ENCODE measurements at regions not wholly inside any gene's neighbourhood (a gene's known extent, or its start where the extent isn't known, plus 50 kb on each side); places are given as distances from the start of the nearest gene placed in this dataset.

DNA sequence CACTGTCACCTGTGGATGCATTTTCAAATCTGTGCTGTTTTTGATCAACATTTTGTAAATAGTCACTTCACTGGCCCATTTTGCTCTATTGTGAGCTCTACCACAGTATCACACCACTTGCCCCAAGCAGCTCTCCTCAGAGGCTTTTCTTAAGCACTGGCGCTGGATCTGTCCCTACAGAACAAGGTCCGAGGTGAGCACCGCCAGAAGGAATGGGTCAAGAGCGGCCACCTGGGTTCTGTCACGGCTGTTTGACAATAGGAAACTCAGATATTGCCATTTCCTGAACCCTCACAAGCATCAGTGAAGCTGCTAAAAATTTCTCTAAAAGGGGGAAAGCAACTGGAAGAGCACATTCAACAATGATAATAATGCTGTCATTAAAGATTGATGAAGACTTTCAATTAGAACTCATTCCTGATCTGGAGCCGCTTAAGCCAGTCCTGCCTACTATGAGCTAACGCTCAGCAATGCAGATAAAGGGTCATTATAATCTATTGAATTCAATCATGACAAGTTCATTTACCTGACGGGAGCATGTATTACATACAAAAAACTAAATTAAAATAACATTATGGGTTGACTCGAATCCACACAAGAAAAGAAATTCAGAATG lies 514.0 kb downstream of the GALR1 start:
- DNase-seq, result no peak

DNA sequence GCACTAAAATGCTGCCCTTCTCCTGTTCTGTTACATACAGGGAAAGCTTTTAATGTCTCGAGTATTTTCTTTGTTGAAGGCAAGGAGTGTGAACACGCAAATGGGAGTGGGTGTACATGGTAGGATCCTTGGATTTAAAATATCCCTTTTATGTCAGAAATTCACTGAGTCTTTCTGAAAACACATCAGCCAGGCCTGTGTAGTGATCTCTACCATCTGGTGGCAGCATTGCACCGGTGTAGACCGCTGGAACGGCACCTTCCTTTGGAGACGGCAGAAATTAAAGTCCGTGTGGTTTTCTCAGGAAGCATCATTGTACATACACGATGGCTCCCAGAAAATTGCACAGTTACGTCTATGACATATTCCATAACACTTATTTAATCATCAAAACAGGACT lies 515.8 kb downstream of the GALR1 start:
- DNase-seq, result no peak

DNA sequence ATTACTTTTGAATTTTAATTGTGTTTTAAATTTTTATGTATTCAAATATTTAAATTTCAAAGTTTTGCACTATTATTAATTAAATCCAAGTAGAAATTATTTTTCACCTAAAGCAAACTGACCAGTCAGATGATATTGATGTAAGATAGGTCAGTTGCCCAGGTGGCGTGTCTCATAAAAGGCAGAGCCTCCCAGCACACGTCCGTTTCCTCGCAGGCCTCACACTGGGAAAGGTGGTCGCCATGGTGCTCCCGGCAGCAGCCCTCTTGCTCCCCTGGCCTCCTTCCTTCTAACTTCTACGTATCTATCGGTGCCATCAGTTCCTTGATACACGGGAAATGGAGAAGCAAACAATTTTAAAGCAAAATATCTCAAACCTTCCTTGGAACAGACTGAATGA lies 516.8 kb downstream of the GALR1 start:
- DNase-seq, result no peak

DNA sequence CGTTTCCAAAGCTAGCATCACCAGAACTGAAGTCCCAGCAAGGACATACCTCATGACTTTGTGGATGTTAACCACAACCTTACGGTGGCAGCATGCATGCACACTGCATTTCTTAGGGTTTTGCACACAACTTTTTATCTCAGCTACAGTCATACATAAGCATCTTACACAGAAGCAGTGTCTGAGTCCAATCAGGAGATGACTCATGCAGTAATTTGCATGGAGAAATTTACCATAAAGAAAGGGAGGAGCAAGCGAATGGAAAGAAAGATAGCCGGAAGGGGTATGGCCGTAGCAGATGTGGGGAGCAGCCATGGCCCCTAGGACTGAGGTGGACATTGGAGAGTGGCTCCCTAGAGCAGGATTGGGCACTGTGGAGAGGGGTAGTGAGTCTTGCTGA lies 522.5 kb downstream of the GALR1 start:
- DNase-seq, result no peak

DNA sequence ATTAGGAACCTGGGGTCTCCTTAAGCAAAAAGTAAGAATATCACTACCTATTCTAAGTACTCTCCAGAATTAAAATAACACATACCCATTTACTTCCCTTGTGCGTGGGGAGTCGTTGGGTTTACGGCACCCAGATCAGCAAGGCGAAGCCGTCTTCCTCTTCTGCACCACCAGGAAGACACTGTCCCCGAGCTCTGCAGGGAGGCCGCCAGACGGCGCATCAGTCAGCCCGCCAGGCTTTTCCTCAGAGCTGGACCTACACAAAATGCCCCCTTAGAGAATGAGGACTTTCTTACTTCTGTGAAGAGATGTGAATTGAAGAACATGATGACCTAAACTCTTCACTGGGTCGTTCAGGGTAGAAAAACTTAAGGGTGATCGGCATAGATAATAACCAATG lies 526.5 kb downstream of the GALR1 start:
- no peak for DNase-seq

DNA sequence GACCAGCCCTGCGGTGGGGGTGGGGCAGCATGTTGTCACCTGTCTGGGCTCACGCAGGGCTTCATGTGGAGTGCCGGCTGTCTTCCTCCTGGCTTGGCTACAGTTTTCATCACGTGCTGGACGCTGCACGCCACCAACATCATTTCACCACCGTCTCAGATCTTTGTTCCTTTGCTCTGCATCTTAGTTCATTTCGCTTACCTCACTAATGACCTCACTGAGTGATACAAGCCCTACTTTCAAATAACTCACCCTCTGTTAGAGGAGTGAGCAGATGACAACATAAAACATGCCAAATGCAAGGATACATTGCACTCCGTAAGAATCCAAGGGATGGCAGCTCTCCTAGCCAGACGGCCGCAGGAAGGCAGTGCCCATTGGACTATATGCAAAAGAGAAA lies 527.5 kb downstream of the GALR1 start:
- DNase-seq, result no peak

DNA sequence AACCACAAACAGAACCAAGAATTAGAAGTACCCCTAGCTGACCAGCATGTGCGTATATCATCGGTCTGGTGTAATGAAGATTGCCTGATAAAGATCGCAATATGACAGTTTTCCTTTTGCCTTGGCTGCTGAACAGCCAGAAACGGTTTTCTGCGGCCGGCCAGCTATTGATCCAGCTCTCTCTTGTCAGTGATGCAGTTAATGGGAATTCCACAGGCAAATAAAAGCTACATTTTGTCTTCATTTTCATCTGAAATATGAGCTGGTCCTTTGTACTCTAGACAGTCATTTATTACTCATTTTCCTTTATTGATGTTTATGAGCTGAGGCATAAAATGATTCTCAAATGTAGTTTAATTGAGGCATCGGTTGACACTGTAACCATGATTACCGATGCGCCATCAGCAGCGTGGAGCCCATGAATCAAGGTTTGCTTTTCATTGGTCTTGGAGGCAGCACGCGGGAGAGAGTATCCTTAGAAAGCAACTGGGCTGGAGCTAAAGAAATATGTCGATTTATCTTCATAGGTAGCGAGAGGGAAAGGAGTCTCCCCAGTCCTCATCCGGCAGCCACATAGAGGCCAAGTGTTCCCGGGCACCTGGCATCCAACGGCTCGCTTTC lies 535.2 kb downstream of the GALR1 start:
- DNase-seq, result no peak

DNA sequence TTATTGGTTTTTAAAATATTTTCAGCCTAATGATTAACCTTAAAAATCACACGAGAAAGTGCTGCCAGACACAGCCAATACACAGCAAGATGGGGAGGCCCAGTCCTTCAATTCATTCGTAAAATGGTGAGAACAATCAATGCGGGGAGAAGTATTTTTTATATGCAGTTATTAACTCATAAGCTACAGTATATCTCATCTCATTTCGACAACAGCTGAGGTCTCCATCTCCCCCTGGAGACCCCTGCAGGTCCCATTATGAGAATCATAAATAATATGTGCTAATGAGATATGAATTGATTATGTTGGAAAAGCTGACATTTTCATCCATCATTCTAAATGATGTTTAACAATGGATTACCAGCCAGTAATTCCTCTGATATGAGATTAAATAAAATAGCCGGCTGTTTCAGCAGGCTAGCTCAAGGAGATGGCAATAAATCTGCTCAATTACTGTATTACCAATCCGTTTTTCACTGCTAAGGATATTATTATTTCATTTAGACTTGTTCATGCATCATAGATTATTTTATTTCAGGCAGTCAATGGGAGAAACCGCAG lies 535.8 kb downstream of the GALR1 start:
- no peak for DNase-seq

DNA sequence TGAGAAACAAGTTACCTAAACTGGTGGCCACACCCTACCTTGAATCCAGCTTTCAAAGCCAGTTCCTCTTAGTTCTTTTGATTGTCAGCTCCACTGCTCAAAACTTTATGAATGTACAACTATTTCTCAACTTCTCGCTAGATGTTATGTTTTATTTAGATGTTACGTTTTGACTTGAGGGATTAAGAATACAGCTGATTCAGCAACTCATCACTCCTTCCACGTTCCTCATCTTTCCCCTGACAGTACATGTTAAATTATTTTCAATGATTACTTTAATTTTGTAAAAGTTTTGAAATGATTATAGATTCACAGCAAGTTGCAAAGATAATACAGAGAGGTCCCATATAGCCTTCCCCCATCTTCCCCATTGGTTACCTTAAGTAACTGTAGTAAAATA lies 553.4 kb downstream of the GALR1 start:
- DNase-seq, result no peak

DNA sequence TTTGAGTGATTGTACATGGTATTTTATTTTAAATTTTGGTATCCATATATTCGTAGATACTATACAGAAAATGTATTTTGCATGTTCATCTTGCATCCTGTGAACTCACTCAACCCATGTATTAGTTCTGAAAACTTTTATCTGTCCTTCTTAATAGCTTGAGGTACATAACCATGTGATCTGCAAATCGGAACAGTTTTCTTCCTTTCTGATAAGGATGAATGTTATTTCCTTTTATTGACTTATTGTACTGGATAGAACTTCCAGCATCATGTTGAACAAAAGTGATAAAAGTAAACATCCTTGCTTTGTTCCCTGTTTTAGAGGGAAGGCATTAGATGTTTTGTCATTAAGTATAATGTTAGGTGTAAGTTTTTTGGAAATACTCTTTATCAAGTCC lies 554.7 kb downstream of the GALR1 start:
- DNase-seq, result no peak

DNA sequence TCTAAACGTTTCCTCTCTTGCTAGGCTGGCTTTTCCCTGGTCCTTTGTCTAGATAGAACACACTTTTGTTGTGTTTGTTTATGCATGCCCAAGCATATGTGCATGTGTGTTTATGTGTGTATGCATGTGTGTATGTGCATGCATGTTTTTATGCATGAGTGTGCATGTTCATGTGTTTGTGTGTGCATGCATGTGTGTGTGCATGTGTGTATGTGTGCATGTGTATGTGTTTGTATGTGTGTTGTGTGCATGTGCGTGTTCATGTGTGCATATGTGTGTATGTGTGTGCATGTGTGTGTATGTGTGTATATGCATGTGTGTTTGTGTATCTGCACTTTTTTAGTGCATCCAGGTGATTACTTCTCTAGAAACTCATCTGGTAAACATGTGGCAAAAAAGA lies 558.0 kb downstream of the GALR1 start:
- DNase-seq, result no peak

DNA sequence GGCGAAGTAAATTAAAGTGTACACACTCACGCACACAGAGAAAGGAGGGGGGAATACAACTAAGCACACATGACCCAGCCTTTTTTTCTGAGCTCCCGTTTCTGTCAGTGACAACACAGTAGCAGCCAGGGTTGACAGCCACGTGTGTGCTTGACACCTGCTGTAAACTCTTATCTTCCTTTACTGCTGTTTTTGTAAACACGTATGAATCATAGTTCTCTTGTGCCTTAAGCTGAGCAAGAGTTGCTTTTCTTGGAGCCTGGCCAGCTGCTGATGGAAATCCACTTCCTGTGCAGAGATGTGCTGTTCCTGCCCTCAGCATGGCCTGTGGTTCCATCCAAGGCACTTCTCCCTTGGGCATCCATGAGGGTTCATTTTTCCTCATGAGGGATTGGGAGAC lies 561.9 kb downstream of the GALR1 start:
- no peak for DNase-seq

DNA sequence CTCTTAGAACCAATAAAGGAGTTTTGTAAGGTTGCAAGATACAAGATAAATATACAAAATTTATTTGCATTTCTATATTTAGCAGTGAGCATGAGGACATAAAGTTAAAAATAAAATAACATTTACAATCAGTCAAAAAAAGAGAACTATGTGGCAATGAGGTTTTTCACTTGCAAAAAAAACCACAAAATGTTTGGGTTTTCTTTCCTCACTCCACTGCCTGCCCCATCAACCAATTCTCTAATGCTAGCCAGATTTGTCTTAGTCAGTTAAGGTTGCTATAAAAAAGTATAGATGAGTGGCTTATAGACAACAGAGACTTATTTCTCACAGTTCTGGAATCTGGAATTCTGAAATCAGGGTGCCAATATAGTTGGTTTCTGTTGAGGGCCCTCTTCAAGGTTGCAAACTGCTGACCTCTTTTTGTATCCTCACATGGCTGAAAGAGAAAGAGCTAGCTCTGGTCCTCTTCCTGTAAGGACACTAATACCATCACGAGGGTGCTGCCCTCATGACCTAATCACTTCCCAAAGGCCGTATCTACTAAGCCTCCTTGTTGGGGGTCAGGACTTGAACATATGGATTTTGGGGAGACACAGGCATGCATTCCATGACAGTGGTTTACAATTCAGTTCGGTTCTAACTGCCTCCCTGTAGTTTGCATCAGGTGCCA lies 566.2 kb downstream of the GALR1 start:
- no peak for DNase-seq

DNA sequence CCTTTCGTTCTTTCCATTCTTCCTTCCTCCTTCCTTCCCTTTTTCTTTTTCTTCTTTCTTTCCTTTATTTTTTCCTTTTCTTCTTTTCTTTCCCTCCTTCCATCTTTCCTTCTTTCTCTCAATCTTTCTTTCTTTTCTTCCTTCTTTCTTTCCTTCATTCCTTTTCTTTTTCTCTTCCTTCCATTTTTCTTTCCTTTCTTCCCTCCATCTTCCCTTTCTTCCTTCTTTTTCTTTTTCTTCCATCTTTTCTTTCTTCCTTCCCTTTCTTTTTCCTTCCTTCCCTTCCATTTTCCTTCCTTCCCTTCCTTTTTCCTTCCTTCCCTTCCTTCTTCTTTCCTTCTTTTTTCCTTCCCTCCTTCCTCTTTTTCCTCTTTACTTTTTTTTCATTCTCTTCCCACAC lies 568.7 kb downstream of the GALR1 start:
- no peak for DNase-seq

DNA sequence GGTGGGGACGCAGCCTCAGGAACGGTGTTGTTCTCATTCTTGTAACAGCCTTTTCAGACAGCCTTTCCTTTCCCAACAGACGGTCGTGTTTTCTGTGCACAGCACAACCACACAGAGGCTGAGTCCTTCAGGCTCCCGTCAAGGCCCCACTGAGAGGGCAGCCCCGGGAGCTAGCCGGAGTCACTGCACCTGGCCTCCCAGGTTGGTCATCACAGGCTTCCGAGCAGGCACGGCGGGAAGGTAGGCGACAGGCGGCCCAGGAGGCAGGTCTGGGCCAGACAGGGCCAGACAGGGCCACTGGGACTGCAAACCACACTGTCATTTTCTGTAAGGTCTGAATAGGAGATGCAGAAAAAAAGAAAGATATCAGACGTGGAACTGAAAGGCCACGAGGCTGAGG lies 570.8 kb downstream of the GALR1 start:
- no peak for DNase-seq

DNA sequence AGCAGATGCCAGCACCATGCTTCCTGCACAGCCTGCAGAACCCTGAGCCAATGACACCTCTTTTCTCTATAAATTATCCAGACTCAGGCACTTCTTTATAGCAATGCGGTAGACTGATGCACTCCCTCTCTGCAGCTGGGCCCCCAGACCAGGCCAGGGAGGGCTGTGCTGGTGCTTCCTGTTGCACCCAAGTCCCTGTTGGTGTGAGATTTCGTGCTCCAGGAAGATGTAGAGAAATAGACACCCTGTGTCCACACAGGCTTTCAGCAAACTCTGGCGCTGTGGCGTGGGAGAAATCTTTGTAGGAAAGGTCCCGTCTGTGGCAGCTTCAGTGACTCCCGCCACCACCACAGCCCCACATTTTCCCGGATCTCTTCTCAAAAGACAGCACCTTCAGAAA lies 572.2 kb downstream of the GALR1 start:
- no peak for DNase-seq

DNA sequence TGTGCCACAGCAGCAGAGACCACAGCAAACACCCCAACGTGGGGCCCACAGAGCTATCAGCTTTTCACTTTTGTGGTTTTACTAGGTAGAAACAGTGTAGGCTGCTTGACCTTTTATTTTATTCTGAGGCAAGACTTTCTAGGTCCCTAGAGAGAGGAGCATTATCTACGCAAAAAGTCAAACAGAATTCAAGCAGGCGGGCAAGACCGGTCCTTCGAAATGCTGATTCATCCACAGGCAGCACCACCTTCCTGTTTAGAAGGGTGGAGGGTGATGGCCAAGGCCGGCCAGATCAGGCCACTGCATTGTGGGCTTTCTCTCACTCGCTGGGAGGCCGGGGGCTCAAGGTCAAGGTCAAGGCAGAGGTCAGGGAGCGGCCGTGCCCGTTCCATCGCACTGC lies 573.0 kb downstream of the GALR1 start:
- DNase-seq, result no peak

DNA sequence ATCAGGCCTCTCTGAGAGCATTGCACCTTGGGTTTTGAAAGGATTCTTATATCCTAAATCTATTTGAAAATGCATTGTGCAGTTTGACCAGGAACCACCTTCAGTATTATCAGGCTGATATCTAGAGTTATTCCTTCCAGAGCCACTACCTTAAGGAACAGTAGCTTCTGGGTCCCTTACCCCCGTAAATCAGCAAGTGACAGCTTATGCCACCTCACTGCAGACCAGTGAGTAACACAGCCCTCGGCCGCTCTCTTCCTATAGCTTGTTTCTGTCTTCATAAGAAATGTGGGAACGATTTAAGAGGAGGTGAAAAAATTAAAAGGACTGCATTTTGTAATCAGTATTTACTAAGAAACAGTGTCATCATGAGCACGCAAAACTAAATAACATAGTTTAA lies 584.2 kb downstream of the GALR1 start:
- DNase-seq, result no peak

DNA sequence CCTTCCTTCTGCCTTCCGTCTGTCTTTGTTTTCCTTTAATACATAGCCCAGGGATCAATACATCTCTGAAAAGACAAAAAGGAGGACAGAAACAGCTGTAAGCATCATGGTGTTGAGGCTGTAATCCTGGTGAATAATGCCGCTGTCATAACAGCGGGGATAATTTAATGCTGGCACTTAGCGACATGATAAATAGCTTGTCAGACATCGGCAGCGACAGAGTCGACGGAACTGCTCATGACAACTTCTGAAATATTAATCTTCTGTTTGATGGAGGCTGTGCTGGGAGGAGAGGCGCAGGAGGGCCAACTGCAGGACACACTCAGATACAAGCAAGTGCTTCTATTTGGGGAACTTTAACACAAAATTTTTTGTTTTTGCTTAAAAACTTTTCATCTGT lies 602.2 kb downstream of the GALR1 start:
- DNase-seq, result no peak

DNA sequence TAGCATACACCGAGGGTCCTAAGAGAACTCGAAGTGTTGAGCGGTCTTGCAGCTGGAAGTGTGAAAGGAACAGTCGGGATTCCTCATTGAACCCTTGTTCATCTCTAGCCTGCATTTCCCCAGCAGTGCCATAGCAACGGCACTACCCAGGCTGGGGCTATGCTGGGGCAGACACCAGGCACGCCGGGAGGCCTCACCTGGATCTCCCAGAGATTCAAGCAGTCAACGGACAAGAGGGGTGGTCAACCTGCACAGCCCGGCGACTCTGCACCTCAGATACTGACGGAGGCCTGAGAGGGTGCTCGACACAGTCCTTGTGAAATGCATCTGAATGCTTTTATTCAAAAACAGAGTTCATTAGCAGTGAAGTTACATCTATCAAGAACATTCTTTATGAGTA lies 604.2 kb downstream of the GALR1 start:
- no peak for DNase-seq

DNA sequence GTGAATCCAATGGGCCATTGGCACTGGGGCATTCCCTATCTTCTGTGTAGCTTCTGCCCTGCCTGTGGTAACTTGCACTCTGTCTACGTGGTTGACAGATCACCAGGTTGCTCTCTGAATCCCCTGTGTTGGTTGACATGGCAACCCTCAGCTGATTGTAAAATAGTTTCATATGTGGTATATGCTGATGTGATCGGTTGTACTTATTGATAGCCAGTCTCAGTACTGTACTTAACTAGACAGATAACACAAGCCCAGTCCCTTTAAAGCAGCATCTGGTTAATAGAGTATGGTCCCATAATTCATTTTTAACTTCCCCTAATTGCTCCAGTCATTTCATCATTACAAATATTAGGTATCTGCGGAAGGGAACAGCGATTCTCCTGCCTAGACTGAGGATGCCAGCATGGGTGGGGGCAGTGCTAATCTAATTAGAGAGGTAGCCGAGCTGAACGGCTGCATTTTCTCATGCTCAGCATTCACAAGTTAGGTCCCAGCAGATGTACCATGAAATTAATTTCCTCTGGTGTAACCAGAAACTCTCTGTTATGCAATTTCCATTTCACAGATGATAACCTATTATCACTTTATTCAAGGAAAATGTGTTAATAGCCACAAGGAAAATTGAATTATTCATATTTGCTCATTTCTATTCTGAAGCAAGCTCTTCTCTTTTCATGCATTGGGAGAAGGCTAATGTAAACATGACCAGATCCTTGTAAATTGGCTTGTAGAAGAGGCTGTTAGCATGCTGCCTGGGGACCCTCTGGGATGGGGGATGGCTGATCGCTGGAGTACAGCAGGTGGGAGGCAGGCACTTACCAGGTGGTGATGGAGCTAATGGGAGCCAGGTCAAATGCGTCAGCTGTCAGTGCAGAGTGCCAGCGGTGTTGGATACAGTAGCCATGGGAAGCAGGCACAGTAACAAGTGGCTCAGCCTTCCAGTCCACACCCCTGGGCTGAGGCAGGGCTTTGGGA lies 608.3 kb downstream of the GALR1 start:
- DNase-seq, result no peak

DNA sequence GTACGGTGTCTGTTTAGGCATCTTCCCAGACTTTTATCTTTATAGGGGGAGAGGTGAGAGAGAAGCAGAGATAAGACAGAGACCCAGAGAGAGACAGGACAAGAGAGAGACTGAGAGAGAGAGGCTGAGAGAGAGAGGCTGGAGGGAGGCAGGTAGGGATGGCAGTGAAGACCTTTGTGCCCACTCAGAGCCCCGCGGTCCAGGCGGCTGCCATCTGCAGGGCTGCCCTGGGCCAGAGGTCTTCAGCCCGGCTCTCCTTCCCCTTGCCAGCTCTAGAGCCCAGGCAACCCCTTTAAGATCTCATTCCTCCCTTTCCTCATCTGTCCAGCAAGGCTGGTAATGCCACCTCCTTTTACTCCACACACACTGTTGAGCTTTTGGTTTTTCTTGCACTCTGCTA lies 610.0 kb downstream of the GALR1 start:
- no peak for DNase-seq

DNA sequence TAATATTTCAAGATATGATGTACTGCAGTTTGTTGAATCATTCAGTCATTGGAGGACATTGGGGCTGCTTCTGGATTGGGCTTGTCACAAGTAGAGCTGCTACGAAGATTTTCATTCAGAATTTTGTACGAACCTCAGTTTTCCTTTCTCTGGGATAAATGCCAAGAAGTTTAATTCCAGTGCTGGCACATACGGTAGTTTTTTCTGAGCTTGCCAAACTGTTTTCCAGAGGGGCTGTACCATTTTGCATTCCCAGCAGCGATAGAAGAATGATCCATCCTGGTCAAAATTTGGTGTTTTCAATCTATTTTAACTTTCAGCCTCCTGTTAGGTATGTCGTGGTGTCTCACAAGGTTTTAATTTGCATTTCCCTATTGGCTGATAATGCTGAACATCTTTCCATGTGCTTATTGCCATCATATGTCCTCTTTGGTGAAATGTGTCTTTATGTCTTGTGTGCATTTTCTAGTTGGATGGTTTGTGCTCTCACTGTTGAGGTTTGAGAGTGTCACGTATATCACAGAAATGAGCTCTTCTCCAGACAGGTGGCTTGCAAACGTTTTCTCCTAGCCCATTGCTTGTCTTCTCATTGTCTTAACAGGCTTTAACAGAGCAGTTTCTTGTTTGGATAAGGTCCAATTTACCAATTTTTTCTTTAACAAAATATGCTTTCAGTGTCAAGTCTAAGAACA lies 612.6 kb downstream of the GALR1 start:
- no peak for DNase-seq
